RWPE1 (cell line): ENCODE measurements at regions not wholly inside any gene's neighbourhood (a gene's known extent, or its start where the extent isn't known, plus 50 kb on each side); places are given as distances from the start of the nearest gene placed in this dataset.

ENCODE experiments used
- CTCF ChIA-PET: fragments of 350-600 bp; sonication (Branson Sonifier 250); formaldehyde crosslinking; extraction: SDS; loops from one replicate; lab custom pipeline; 2021; lab: Yijun Ruan, JAX
- POLR2A ChIA-PET: fragments of 400-600 bp; formaldehyde crosslinking; extraction: SDS; loops from one replicate; lab custom pipeline; 2020; ENCODE audit warnings: antibody characterized with exemption; ENCODE audit not compliant: low non-redundant PET; lab: Yijun Ruan, JAX
- DNase-seq: peaks from one replicate; pipeline ENCODE4 v3.0.0; 2012; ENCODE audit warnings: low spot score
- H3K27ac ChIP-seq: fragments of 450-650 bp; 2 replicates; pipeline ENCODE4 v1.5.1; 2017
- TF ChIP-seq, protein P1 (sequence below): fragments of 450-650 bp; conservative IDR thresholded peaks from 2 replicates; pipeline ENCODE4 v1.5.1; 2017; ENCODE audit warnings: low read depth, mild to moderate bottlenecking

DNA sequence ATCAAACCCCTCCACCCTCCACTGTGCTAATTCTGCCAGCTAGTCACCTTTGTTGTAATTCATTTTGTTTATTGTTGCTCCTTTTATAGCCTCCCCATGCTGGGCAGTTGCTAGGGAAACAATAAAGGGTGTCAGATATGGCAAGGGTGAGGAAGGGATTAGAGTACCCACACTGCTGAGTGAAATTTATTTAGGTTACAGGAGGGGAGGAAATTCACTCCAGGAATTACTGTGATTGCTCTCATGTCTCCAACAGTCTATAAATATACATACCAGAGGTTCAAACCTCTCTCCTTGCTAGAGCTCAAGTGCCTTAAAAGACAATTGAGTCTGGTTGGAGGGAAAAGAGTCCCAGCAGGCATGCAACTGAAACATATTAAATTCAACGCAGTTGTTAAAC, 90.6 kb upstream of the ADGRF1 start:
- H3K27ac ChIP-seq: no peak overlapping the region
- no peak for DNase-seq
- TF ChIP-seq, protein P1, sequence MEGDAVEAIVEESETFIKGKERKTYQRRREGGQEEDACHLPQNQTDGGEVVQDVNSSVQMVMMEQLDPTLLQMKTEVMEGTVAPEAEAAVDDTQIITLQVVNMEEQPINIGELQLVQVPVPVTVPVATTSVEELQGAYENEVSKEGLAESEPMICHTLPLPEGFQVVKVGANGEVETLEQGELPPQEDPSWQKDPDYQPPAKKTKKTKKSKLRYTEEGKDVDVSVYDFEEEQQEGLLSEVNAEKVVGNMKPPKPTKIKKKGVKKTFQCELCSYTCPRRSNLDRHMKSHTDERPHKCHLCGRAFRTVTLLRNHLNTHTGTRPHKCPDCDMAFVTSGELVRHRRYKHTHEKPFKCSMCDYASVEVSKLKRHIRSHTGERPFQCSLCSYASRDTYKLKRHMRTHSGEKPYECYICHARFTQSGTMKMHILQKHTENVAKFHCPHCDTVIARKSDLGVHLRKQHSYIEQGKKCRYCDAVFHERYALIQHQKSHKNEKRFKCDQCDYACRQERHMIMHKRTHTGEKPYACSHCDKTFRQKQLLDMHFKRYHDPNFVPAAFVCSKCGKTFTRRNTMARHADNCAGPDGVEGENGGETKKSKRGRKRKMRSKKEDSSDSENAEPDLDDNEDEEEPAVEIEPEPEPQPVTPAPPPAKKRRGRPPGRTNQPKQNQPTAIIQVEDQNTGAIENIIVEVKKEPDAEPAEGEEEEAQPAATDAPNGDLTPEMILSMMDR: no peak
- ChIA-PET POLR2A (no interaction called here), CTCF (no interaction called here)

DNA sequence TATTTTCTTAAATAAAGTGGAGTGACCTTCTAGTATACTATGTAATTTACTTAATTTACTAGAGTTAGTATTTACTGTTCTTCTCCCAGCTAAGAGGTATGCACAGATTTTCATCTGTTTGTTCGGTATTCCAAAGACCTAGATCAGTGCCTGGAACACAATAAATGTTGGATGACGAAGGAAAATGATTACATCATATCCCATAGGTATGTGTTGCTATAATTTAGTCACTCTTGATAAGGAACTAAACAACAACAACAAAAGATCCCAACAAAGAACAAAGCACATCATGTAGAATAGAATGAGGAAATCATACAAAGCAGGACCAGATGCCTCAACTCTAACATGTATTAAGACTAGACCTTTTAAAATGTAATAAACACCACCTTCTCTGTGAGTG, 89.6 kb upstream of the ADGRF1 start:
- POLR2A ChIA-PET: no interaction called here
- no peak overlapping the region for H3K27ac ChIP-seq
- DNase-seq: no peak
- CTCF ChIA-PET: no interaction called here
- TF ChIP-seq, protein P1: no peak

DNA sequence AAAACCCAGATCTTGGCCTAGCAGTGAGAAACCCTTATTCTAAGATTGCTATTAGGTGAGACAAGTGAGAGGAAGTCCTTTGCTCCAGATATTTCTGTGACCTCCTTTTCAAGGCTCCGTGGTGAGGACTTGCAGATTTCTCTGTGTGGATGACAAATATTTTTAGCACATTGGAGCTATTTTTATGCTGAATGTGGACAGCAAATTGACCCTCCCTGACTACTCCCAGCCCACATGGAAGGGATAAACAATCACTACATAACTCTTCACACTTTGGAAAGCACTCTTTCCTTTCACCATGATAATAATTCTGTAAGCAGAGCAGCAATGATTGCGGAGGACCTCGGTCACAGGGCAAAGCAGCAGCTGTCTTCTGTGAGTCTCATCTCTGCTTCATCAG, 88.0 kb upstream of the ADGRF1 start:
- ChIA-PET CTCF (no interaction called here), POLR2A (no interaction called here)
- TF ChIP-seq, protein P1: no peak
- no peak overlapping the region for H3K27ac ChIP-seq
- no peak for DNase-seq

DNA sequence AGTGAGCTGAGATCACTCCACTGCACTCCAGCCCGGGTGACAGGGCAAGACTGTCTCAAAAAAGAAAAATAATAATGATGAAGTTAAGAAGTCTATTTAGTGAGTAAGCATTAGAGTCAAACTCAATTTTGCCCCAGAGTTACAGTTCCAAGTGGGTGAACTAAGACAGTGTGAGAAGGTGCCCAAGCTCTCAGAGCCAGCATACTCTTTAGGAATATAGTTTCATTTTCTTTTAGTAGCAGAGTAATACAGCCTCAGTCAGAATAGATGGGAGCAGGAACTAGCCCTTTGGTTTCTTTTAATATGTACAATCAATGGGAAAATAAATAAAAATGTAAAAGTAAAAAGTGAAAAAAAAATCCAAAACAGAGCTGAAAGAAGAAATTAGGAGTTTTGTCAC, 87.0 kb upstream of the ADGRF1 start:
- H3K27ac ChIP-seq: no peak overlapping the region
- ChIA-PET CTCF (interaction anchor here (0.6 to 0.7 kb wide), 2 partner anchors 12 to 182 kb away, joined by 3 to 5 read pairs; no protein-coding TSS in a partner anchor), POLR2A (no interaction called here)
- no peak for DNase-seq
- TF ChIP-seq, protein P1: no peak

DNA sequence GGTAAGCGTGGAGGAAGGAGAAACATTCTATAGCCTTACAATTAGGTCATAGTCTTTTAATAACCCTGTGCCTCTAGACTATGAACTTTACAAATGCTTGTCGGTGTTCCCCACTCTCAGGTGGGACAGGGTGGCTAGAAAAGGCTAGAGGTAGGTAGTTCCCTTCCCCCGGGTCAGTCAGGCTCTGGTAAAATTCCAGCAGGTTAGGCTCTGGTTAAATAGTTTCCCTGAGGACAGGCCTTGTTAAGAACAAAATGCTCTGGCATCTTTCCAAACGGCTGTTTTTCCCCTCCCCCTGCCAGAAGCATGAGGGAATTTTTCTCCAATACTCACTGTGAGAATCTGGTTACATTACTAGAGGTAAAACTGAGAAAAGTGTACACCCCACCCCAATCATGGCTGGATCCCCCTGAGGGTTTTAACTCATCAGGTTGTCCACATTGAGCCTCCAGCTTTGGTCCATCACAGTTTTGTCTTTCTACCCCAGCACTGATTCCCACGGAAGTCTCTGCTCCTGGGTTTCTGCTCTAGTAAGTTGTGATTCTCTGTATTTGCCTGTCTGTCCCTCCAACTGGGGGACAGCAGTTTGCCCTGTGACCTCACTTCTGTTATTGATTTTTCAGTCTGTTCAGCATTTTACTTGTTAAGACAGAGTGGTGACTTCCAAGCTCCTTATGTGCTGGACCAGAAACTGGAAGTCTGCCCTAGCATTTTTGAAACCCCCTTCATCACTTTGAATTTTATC, 84.7 kb upstream of the ADGRF1 start:
- CTCF ChIA-PET: interaction anchor here (0.5 kb wide), 1 partner anchor 458 kb away, joined by 3 read pairs; no protein-coding TSS in a partner anchor
- DNase-seq: no peak
- TF ChIP-seq, protein P1: no peak
- no peak overlapping the region for H3K27ac ChIP-seq
- POLR2A ChIA-PET: no interaction called here

DNA sequence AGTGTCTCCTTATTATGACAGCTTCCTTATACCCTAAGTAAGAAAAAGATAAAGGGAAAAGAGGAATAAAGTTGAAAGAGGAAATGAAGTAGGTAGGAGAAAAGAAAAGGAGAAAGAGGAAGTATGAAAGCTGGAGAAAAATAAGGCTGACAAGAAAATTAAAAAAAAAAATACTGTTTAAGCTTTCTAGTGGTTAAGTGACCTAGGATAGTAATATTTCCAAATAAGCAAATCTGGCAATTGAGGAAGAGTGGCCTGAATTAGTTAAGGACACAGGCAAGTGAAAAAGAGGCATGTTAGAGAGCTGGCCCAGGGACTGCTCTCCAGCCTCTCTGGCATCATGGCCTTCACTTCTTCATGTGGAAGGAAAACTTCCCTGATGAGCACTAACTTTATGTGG, 76.5 kb upstream of the ADGRF1 start:
- CTCF ChIA-PET: no interaction called here
- TF ChIP-seq, protein P1: no peak
- H3K27ac ChIP-seq: no peak overlapping the region
- no peak for DNase-seq
- POLR2A ChIA-PET: no interaction called here
